Psoas muscle (tissue), 7 donors: ENCODE measurements at regions not wholly inside any gene's neighbourhood (a gene's known extent, or its start where the extent isn't known, plus 50 kb on each side); places are given as distances from the start of the nearest gene placed in this dataset.

Experiments used
- ATAC-seq, 4 donors: fragments of 200-7000 bp; cut with Tn5 transposase; one replicate each; pipeline ENCODE4 v1.9.1; 2020; ENCODE audit warnings: moderate library complexity in 3 of 4, mild to moderate bottlenecking in 2 of 4
- DNase-seq, 2 donors: peaks; one replicate each; pipeline ENCODE4 v3.0.0-alpha.2; 2020
- H3K27ac ChIP-seq: fragments of 200-600 bp; one replicate; pipeline ENCODE4 v1.8.0; 2022
- H3K27me3 ChIP-seq, 3 donors: fragments of 200-600 bp in 1 of 3; one replicate each; pipeline versions ENCODE4 v1.6.1 to v1.8.0; 2013 to 2022; ENCODE audit warnings: low read length in 2 of 3, mild to moderate bottlenecking in 2 of 3, moderate library complexity in 1 of 3; ENCODE audit not compliant: insufficient read depth in 3 of 3
- H3K36me3 ChIP-seq, 2 donors: fragments of 200-600 bp in 1 of 2; one replicate each; pipeline versions ENCODE4 v1.6.1 to v1.8.0; 2013 to 2022; ENCODE audit warnings: low read depth in 1 of 2, mild to moderate bottlenecking in 1 of 2, moderate library complexity in 1 of 2; ENCODE audit not compliant: insufficient read depth in 1 of 2
- H3K4me1 ChIP-seq: fragments of 200-600 bp; one replicate; pipeline ENCODE4 v1.8.0; 2022
- H3K4me3 ChIP-seq: fragments of 200-600 bp; one replicate; pipeline ENCODE4 v1.8.0; 2022; ENCODE audit warnings: mild to moderate bottlenecking
- H3K9me3 ChIP-seq: fragments of 200-600 bp; one replicate; pipeline ENCODE4 v1.8.0; 2022
- CTCF ChIP-seq: fragments of 200-600 bp; IDR thresholded peaks from one replicate; pipeline ENCODE4 v1.8.0; 2022; ENCODE audit warnings: antibody characterized with exemption
- WGBS, 3 donors: extraction: QIAGEN DNeasy Blood & Tissue Kit; methylation state at CpG; one replicate each; pipeline versions ENCODE4 v1.1.6 to v1.1.7; 2013; 5-methylcytosine and 5-hydroxymethylcytosine counted together
- intact Hi-C, 2 donors: fragments of 100-400 bp; cut with DNase I; formaldehyde crosslinking; loops; one replicate each; pipeline versions ENCODE4 v1.11.0 to v1.14.2; 2022
- donor health status: healthy with polysubstance abuse.
- donor health status: DM: no; HTN: no; CAD: no; lungs with moderate emphysema.
- donor health status: Bipolar disorder and iron deficiency.
- donor health status: healthy.
- donor health status: DM: yes; HTN: yes; CAD: no.
- donor health status: DM: no; HTN: no; CAD: no.
- donor health status: DM: yes; HTN: yes; CAD: no.

- H3K27ac ChIP-seq, result no peak overlapping the region
- DNase-seq (no peak), ATAC-seq (no peak)
- no peaks in the 10 kb centered on the region for H3K4me1 ChIP-seq
- intact Hi-C loops, result no loop called here
- H3K9me3 ChIP-seq, result no peaks in the 10 kb centered on the region
- TF ChIP-seq CTCF, result no peak
- WGBS, 3 donors, result 66 to 70% (median 67%) methylated on average over 9 of the region's 9 CpGs
- no peaks in the 10 kb centered on the region for H3K36me3 ChIP-seq
- H3K4me3 ChIP-seq, result no peak overlapping the region
- no peaks in the 10 kb centered on the region for H3K27me3 ChIP-seq
These were observed 270.4 kb upstream of the RTL1 start for GRCh38 chr14:101173698-101174521.

- no peak for ATAC-seq
- DNase-seq, result no peak
- H3K36me3 ChIP-seq, result no peaks in the 10 kb centered on the region
- 63 to 67% (median 67%) methylated on average over 12 of the region's 12 CpGs for WGBS, 3 donors
- H3K27ac ChIP-seq, result no peak overlapping the region
- no peaks in the 10 kb centered on the region for H3K27me3 ChIP-seq
- H3K9me3 ChIP-seq, result no peaks in the 10 kb centered on the region
- no peaks in the 10 kb centered on the region for H3K4me1 ChIP-seq
- TF ChIP-seq CTCF, result no peak
- intact Hi-C loops, result no loop called here
- no peak overlapping the region for H3K4me3 ChIP-seq
These were observed 271.0 kb upstream of the RTL1 start for GRCh38 chr14:101174522-101174838.

GRCh38 chr14:101174980-101175606 lies 271.6 kb upstream of the RTL1 start:
- ATAC-seq (no peak), DNase-seq (no peak)
- no peak overlapping the region for H3K27ac ChIP-seq
- no peaks in the 10 kb centered on the region for H3K36me3 ChIP-seq
- no peak for TF ChIP-seq CTCF
- no peaks in the 10 kb centered on the region for H3K27me3 ChIP-seq
- H3K4me1 ChIP-seq, result no peaks in the 10 kb centered on the region
- no peaks in the 10 kb centered on the region for H3K9me3 ChIP-seq
- WGBS, 3 donors, result 82 to 86% (median 85%) methylated on average over 9 of the region's 9 CpGs
- intact Hi-C loops, result no loop called here
- no peak overlapping the region for H3K4me3 ChIP-seq

- Histone ChIP-seq H3K27me3 (no peaks in the 10 kb centered on the region), H3K4me1 (no peaks in the 10 kb centered on the region), H3K4me3 (no peak overlapping the region), H3K36me3 (no peaks in the 10 kb centered on the region), H3K9me3 (no peaks in the 10 kb centered on the region), H3K27ac (no peak overlapping the region)
- intact Hi-C loops, result no loop called here
- DNase-seq, result no peak
- ATAC-seq, result no peak
- TF ChIP-seq CTCF, result no peak
- WGBS, 3 donors, result 83 to 84% (median 83%) methylated on average over 13 of the region's 13 CpGs
These were observed 272.4 kb upstream of the RTL1 start for GRCh38 chr14:101175731-101176534.
